IMR-90 (cell line): ENCODE measurements at regions not wholly inside any gene's neighbourhood (a gene's known extent, or its start where the extent isn't known, plus 50 kb on each side); places are given as distances from the start of the nearest gene placed in this dataset.

ENCODE experiments used
- CEBPB ChIP-seq: IDR thresholded peaks from 2 replicates; pipeline ENCODE4 v1.6.1; 2012; ENCODE audit warnings: low read depth, low read length, improper control_type of control experiment
- CHD1 ChIP-seq: IDR thresholded peaks from 2 replicates; pipeline ENCODE4 v1.6.1; 2012; ENCODE audit warnings: low read depth, low read length, improper control_type of control experiment
- CTCF ChIP-seq: conservative IDR thresholded peaks from 2 replicates; pipeline ENCODE4 v1.5.1; 2012; ENCODE audit warnings: mild to moderate bottlenecking, low read depth, low read length, improper control_type of control experiment
- FOS ChIP-seq: fragments of 150-350 bp; IDR thresholded peaks from 2 replicates; pipeline ENCODE4 v1.6.1; 2016; ENCODE audit warnings: low read depth, low read length
- MAZ ChIP-seq: IDR thresholded peaks from 2 replicates; pipeline ENCODE4 v1.6.1; 2012; ENCODE audit warnings: low read depth, mild to moderate bottlenecking, low read length, improper control_type of control experiment, moderate library complexity, borderline replicate concordance
- NFE2L2 ChIP-seq: fragments of 150-350 bp; IDR thresholded peaks from 2 replicates; pipeline ENCODE4 v1.6.1; 2016; ENCODE audit warnings: low read depth, mild to moderate bottlenecking, low read length
- POLR2A ChIP-seq: IDR thresholded peaks from 2 replicates; pipeline ENCODE4 v1.6.1; 2012; ENCODE audit warnings: mild to moderate bottlenecking, low read depth, low read length
- RAD21 ChIP-seq: IDR thresholded peaks from 2 replicates; pipeline ENCODE4 v1.6.1; 2012; ENCODE audit warnings: low read length, improper control_type of control experiment
- SMC3 ChIP-seq: fragments of 150-350 bp; IDR thresholded peaks from 2 replicates; pipeline ENCODE4 v1.6.1; 2016; ENCODE audit warnings: low read depth, mild to moderate bottlenecking, antibody characterized with exemption, low read length, moderate library complexity

DNA sequence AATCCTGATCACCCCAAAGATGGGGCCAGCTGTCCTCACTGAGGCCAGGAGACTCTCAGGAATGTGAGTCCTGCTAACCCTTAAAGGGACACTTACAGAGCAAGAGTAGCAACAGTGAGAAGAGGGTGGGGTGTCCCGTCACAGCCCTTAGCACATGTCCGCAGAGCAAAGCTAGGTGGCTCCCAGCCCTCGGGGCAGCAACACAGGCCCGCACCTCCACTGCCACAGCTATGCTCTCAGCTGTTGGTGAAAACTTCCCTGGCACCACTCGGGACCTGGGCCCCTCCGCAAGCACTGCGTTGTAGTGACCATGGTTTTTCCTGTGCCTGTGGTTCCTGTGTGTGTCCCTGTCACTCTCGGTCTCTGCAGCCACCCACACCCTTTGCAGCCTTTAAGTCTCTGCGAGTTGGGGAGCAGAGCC lies 76.4 kb upstream of the UXS1 start:
- TF ChIP-seq CTCF (no peak), CEBPB (no peak), NFE2L2 (no peak), POLR2A (no peak), SMC3 (no peak), RAD21 (no peak), FOS (no peak), MAZ (no peak), CHD1 (no peak)
